ENCODE measurements at regions not wholly inside any gene's neighbourhood (a gene's known extent, or its start where the extent isn't known, plus 50 kb on each side); places are given as distances from the start of the nearest gene placed in this dataset.

DNA sequence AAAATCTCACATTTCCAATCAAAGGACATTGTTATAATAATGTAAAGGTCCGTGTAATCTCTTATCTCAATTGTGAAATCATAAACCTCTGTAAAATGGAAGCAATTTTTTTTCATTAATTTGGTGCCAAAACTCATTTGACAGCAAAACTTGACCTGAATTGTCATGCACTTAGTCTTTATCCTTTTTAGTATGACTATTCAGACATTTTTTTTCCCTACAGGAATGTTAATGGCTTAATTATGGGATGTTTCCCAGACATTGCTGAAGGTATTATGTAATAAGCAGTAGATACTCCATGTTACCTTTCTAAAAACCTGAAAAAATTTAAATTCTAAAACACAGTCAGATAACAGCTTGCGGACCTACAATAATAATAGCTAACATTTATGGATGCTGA, 228.9 kb downstream of the LHFPL1 start:
- POLR2A ChIA-PET (ENCODE audit: partially characterized antibody) = no interaction called here
- H4K91ac ChIP-seq (replicated peaks; ENCODE audit: insufficient read length, low read length) = no peak overlapping the region
- no peaks in the 10 kb centered on the region for H4K20me1 ChIP-seq (replicated peaks in 1 of 2; ENCODE audit: control insufficient read depth in 1 of 2, insufficient read depth in 2 of 2, low read length in 2 of 2)
- no peaks in the 10 kb centered on the region for H3K36me3 ChIP-seq (ENCODE audit: control insufficient read depth in 2 of 4, insufficient read depth in 4 of 4, low read length in 3 of 4)
- no peaks in the 10 kb centered on the region for H3K79me2 ChIP-seq (ENCODE audit: control insufficient read depth in 1 of 2, insufficient read depth in 2 of 2, low read length in 2 of 2)
- 88% methylated on average over 2 of the region's 2 CpGs; no CpG with 5 or more reads in 1 of the 2 experiments for WGBS, 2 experiments (ENCODE audit: extremely low coverage in 1 of 2, insufficient coverage in 1 of 2, insufficient read length in 1 of 2, insufficient replicate concordance in 2 of 2, low coverage in 1 of 2, low lambda C conversion rate in 2 of 2, missing lambda C conversion rate in 1 of 2)
- DNase-seq (ENCODE audit: low read depth in 1 of 2, low spot score in 2 of 2) (no peak), FAIRE-seq (no peak)
- no peak overlapping the region for H2BK5ac ChIP-seq (ENCODE audit: low read depth, low read length)
- no peak overlapping the region for H2AFZ ChIP-seq (ENCODE audit: low read length)
- no peak overlapping the region for H2BK12ac ChIP-seq (ENCODE audit: low read depth, low read length)
- H3K79me1 ChIP-seq (ENCODE audit: low read depth, low read length) = no peaks in the 10 kb centered on the region
- H2BK15ac ChIP-seq (ENCODE audit: low read length) = no peak overlapping the region
- H3K9me3 ChIP-seq (ENCODE audit: insufficient read depth in 2 of 2, low read depth in 1 of 2, low read length in 1 of 2) = no peaks in the 10 kb centered on the region
- H3K27ac ChIP-seq (ENCODE audit: low read depth, low read length) = no peak overlapping the region
- no peak overlapping the region for H3K14ac ChIP-seq (ENCODE audit: insufficient read length)
- no peak overlapping the region for H4K8ac ChIP-seq (ENCODE audit: extremely low read depth, insufficient read depth, low read length)
- H3K4ac ChIP-seq (replicated peaks; ENCODE audit: insufficient read length, low read depth, low read length) = no peak overlapping the region
- no peak overlapping the region for H3K4me2 ChIP-seq (ENCODE audit: insufficient read depth in 1 of 2, low read depth in 2 of 2, low read length in 2 of 2)
- no peaks in the 10 kb centered on the region for H3K27me3 ChIP-seq (replicated peaks in 1 of 4; ENCODE audit: control insufficient read depth in 3 of 4, extremely low read depth in 1 of 4, insufficient read depth in 3 of 4, low read length in 3 of 4)
- no peak overlapping the region for H4K5ac ChIP-seq (ENCODE audit: insufficient read length, low read depth, low read length)
- no peak overlapping the region for H3K18ac ChIP-seq (ENCODE audit: extremely low read depth, low read length)
- H3K56ac ChIP-seq (replicated peaks; ENCODE audit: insufficient read length, low read depth, low read length) = no peak overlapping the region
- no peak overlapping the region for H2BK20ac ChIP-seq (ENCODE audit: low read length)
- no peaks in the 10 kb centered on the region for H3K4me1 ChIP-seq (replicated peaks in 1 of 4; ENCODE audit: control insufficient read depth in 3 of 4, insufficient read depth in 4 of 4, low read length in 3 of 4)
- no peaks in the 10 kb centered on the region for H3K23me2 ChIP-seq (ENCODE audit: low read depth, low read length)
- no peak for TF ChIP-seq KDM5A (IDR thresholded peaks at IDR 0.05; ENCODE audit: low read length)
- TF ChIP-seq SIN3A (conservative IDR thresholded peaks at IDR 0.05 in 1 of 2, IDR thresholded peaks at IDR 0.05 in 1 of 2; ENCODE audit: low read depth in 1 of 2, low read length in 2 of 2) = no peak
- TF ChIP-seq CREB1 (IDR thresholded peaks at IDR 0.05) = no peak
- TF ChIP-seq, protein P1, sequence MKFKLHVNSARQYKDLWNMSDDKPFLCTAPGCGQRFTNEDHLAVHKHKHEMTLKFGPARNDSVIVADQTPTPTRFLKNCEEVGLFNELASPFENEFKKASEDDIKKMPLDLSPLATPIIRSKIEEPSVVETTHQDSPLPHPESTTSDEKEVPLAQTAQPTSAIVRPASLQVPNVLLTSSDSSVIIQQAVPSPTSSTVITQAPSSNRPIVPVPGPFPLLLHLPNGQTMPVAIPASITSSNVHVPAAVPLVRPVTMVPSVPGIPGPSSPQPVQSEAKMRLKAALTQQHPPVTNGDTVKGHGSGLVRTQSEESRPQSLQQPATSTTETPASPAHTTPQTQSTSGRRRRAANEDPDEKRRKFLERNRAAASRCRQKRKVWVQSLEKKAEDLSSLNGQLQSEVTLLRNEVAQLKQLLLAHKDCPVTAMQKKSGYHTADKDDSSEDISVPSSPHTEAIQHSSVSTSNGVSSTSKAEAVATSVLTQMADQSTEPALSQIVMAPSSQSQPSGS (IDR thresholded peaks at IDR 0.05; ENCODE audit: low read length) = no peak
- TF ChIP-seq POLR2AphosphoS5 (IDR thresholded peaks at IDR 0.05; ENCODE audit: low read depth, low read length) = no peak
- no peak for TF ChIP-seq TAF7 (optimal IDR thresholded peaks at IDR 0.05; ENCODE audit: borderline replicate concordance, low read depth, low read length)
- no peak for TF ChIP-seq BACH1 (IDR thresholded peaks at IDR 0.05; ENCODE audit: low read length)
- TF ChIP-seq MAFK (IDR thresholded peaks at IDR 0.05; ENCODE audit: low read depth, low read length) = no peak
- TF ChIP-seq RFX5 (IDR thresholded peaks at IDR 0.05; ENCODE audit: borderline replicate concordance, low read depth, low read length) = no peak
- TF ChIP-seq SP4 (IDR thresholded peaks at IDR 0.05; ENCODE audit: low read length) = no peak
- TF ChIP-seq TEAD4 (IDR thresholded peaks at IDR 0.05; ENCODE audit: low read depth, low read length) = no peak
- no peak for TF ChIP-seq SP2 (IDR thresholded peaks at IDR 0.05; ENCODE audit: low read length)
- no peak for TF ChIP-seq TCF12 (IDR thresholded peaks at IDR 0.05; ENCODE audit: low read depth, low read length)
- TF ChIP-seq, protein P2, sequence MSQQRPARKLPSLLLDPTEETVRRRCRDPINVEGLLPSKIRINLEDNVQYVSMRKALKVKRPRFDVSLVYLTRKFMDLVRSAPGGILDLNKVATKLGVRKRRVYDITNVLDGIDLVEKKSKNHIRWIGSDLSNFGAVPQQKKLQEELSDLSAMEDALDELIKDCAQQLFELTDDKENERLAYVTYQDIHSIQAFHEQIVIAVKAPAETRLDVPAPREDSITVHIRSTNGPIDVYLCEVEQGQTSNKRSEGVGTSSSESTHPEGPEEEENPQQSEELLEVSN (IDR thresholded peaks at IDR 0.05) = no peak
- H3K23ac ChIP-seq (ENCODE audit: insufficient read length) = no peak overlapping the region
- H2BK120ac ChIP-seq (replicated peaks; ENCODE audit: low read depth, low read length) = no peak overlapping the region
- no peak overlapping the region for H3K9ac ChIP-seq (replicated peaks in 1 of 4; ENCODE audit: extremely low read depth in 1 of 4, low read depth in 3 of 4, low read length in 3 of 4)
- CTCF ChIA-PET (ENCODE audit: partially characterized antibody) = no interaction called here
- no peak overlapping the region for H2AK5ac ChIP-seq (ENCODE audit: low read depth, low read length)
- H3K4me3 ChIP-seq (ENCODE audit: extremely low read depth in 1 of 4, insufficient read depth in 2 of 4, low read depth in 3 of 4, low read length in 4 of 4) = no peak overlapping the region
